Retinal pigment epithelial cell (primary cell): ENCODE measurements at regions not wholly inside any gene's neighbourhood (a gene's known extent, or its start where the extent isn't known, plus 50 kb on each side); places are given as distances from the start of the nearest gene placed in this dataset.

Experiments used
- DNase-seq: peaks from one replicate; pipeline ENCODE4 v3.0.0-alpha.2; 2010; ENCODE audit warnings: low read depth
- H3K4me3 ChIP-seq: 2 replicates; pipeline ENCODE4 v1.5.1; 2011; ENCODE audit warnings: mild to moderate bottlenecking, low read length, control low read depth, moderate library complexity
- CTCF ChIP-seq: conservative IDR thresholded peaks from 2 replicates; pipeline ENCODE4 v1.5.1; 2011; ENCODE audit warnings: low read depth, low read length, control low read depth, inconsistent platforms

GRCh38 chr2:122643725-122644329 lies 888.4 kb downstream of the TSN start:
- DNase-seq = no peak
- TF ChIP-seq CTCF = no peak
- no peak overlapping the region for H3K4me3 ChIP-seq

- no peak for TF ChIP-seq CTCF
- no peak for DNase-seq
- H3K4me3 ChIP-seq = no peak overlapping the region
Measured at GRCh38 chr2:122651236-122651635, 895.8 kb downstream of the TSN start.

GRCh38 chr2:122651780-122652179 lies 896.3 kb downstream of the TSN start:
- TF ChIP-seq CTCF = no peak
- no peak for DNase-seq
- no peak overlapping the region for H3K4me3 ChIP-seq

- no peak for DNase-seq
- no peak for TF ChIP-seq CTCF
- no peak overlapping the region for H3K4me3 ChIP-seq
Measured at GRCh38 chr2:122652670-122653069, 897.2 kb downstream of the TSN start.

- no peak for DNase-seq
- no peak overlapping the region for H3K4me3 ChIP-seq
- TF ChIP-seq CTCF = no peak
Measured at GRCh38 chr2:122656403-122656802, 901.0 kb downstream of the TSN start.

GRCh38 chr2:122660786-122661634 lies 905.6 kb downstream of the TSN start:
- DNase-seq = no peak
- H3K4me3 ChIP-seq = no peak overlapping the region
- no peak for TF ChIP-seq CTCF

- no peak for DNase-seq
- no peak for TF ChIP-seq CTCF
- H3K4me3 ChIP-seq = no peak overlapping the region
Measured at GRCh38 chr2:122663620-122664019, 908.2 kb downstream of the TSN start.
